Skeletal muscle cell (primary cell): ENCODE measurements at regions not wholly inside any gene's neighbourhood (a gene's known extent, or its start where the extent isn't known, plus 50 kb on each side); places are given as distances from the start of the nearest gene placed in this dataset.
"Not testable (repeated sequence)": the region's sequence is repeated elsewhere in the genome, so short reads cannot be mapped to it uniquely, and the experiment has no call there.

Experiments
- DNase-seq: peaks from one replicate; pipeline ENCODE4 v3.0.0-alpha.2; 2010; ENCODE audit warnings: low read depth
- H3K4me3 ChIP-seq: 2 replicates; pipeline ENCODE4 v1.5.1; 2011; ENCODE audit warnings: low read depth, mild to moderate bottlenecking, control low read depth, low read length, moderate library complexity

DNA sequence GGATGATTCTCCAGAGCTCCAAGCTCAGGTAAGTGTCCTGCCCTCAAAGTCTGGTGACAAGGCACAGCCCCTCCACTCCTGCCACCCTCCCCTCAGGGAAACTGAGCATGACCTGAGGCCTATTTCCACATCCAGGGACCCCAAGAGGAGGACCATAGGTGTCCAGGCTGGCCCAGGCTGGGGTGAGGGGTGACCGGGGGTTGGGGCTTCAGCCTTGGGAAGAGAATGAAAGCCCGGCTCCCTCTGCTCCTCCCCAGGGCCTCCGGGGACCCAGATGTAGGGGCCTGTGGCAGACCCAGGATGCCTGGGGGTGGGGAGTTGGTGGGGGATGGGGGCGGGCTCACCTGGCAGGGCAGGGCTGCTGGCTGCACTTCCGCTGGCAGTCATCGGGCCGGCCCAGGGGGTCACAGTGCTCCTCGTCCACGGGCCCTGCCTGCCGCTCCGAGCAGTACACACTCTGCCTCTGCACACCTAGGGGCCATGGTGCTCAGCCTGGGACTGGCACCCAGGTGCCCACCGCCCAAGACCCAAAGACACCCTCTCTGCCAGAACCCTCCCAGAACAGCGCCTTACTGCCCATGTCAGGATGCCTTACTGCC, 116.5 kb upstream of the AKAP13 start:
- DNase-seq, H3K4me3 ChIP-seq: not testable (repeated sequence)

GRCh38 chr15:85264614-85265190, 115.7 kb upstream of the AKAP13 start:
- H3K4me3 ChIP-seq, DNase-seq: not testable (repeated sequence)

DNA sequence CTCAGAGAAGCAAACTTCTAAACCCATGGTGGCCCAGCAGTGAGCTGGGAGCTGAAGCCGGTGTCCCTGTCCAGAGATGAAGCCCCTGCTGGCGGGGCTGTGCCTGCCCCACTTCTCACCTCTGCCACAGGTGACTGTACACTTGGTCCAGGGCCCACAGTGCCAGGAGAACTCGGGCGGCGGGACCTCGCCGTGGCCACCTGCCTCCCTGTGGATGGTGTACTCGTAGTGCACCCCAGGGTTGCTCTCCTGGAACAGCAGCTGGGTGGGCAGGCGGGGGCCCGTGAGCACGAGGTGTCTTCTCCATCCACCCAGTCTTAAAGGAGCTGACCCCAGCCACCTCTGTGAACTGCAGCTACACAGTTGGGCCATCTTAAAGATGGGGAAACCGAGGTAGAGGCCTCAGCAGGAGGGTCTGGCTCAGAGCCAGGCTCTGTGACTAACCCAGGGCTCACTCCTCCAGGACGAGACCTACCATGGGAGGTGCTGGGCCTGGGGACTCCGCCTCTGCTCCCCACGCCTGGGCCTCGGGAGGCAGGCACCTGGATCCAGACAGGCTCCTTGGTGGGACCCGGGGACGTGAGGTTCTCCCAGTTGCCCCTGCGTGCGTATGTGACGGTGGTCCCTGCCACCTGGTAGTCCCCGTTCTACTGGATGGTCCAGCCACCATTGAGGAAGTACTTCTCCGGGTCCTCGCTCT, 113.1 kb upstream of the AKAP13 start:
- not testable (repeated sequence) for H3K4me3 ChIP-seq, DNase-seq

DNA sequence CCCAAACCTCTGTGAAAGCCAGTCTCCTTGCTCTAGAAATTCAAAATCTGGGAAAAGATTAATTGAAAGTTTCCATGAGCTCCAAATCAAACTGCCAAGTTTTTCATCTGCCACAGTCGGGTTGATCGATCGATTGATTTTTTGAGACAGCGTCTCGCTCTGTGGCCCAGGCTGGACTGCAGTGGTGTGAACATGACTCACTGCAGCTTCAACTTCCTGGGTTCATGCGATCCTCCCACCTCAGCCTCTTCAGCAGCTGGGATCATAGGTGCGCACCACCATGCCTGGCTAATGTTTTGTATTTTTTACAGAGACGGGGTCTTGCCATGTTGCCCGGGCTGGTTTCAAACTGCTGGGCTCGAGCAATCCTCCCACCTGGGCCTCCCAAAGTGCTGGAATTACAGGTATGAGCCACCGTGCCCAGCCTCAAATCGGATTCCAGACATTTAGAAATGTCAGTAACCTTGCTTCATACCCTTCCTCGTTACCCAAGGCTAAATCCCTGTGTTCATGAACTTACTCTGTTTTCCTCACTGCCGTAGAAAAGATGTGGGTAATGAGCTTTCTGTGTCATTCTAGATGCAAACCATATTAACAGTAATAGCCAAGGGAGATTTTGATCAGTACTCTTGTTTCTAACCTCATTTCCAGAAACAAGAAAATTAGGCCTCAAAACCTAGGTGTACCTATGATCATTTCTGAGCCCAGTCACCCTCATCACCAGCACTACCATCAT, 105.9 kb upstream of the AKAP13 start:
- H3K4me3 ChIP-seq, result no peak overlapping the region
- no peak for DNase-seq

DNA sequence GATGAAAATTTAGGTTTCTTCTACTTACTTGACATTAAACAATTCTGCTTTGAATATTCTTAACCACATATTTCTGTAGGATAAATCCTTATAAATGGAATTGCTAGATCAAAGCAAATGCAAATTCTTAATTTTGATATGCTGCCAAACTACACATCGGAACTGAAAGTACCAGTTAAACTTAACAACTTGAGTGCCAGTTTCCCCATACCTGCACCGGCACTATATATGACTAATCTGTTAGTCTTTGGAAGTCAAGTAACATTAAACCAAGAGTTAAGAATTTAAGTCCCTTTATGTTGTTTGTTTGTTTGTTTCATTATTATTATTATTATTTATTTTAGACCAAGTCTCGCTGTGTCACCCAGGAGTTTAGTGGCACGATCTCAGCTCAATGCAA, 103.9 kb upstream of the AKAP13 start:
- no peak overlapping the region for H3K4me3 ChIP-seq
- DNase-seq, result no peak

DNA sequence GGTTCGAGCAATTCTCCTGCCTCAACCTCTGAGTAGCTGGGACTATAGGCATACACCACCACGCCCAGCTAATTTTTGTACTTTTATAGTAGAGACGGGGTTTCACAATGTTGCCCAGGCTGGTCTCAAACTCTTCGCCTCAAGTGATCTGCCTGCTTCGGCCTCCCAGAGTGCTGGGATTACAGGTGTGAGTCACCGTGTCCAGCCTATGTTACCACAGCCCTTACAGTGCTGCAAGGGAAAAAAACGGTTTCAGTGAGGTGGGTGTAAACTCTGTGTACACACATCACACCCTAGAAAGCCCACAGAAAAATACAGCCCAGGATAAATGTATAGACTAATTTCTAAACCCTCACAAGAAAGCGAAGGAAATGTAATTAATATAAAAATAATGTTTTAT, 103.5 kb upstream of the AKAP13 start:
- H3K4me3 ChIP-seq, result no peak overlapping the region
- DNase-seq, result no peak

DNA sequence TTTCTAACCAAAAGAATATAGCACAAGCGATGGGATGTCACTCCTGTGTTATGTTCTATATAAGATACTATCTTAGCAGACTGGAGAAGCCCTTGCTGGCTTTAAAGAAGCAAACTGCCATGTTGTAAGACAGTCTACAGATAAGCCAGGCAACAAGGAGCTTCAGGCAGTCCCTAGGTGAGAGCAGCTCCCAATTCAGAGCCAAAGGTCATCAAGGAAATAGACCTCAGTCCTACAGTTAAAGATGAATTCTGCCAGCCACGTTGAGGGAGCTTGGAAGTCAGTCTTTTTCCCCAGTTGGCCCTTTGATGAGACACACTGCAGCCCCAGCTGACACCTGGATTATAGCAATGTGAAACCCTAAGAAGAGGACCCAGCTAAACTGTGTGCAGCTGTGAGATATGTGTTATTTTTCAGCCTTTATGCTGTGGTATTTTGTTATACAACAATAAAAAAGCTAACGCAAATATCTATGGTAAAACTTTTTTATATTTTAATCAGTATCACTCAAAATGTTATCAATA, 102.5 kb upstream of the AKAP13 start:
- DNase-seq, result no peak
- H3K4me3 ChIP-seq, result no peak overlapping the region

- H3K4me3 ChIP-seq, result no peak overlapping the region
- DNase-seq, result no peak
Measured at GRCh38 chr15:85280203-85280602, 100.2 kb upstream of the AKAP13 start.

DNA sequence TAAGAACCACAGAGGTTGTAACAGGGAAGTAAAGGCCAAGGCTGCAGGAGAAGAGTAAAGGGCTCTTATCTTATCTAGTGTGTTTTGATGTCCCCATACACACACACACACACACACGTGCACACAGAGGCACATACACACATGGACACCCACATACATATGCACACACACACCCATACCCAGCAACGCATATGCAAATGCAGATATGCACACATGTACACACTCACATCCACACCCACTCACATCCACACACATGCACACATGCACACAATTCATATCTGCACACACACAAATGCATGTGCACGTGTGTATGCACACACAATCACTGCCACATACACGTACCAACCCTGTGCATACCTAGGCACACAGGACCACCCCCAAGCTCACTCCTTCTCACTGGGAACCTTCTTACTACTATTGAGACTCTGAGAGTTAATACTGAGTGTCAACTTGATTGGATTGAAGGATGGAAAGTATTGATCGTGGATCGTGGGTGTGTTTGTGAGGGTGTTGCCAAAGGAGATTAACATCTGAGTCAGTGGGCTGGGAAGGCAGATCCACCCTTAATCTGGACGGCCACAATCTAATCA, 99.0 kb upstream of the AKAP13 start:
- H3K4me3 ChIP-seq, result no peak overlapping the region
- DNase-seq, result no peak

GRCh38 chr15:85282504-85283115, 97.8 kb upstream of the AKAP13 start:
- DNase-seq, result peak; percentile 21
- H3K4me3 ChIP-seq, result no peak overlapping the region

DNA sequence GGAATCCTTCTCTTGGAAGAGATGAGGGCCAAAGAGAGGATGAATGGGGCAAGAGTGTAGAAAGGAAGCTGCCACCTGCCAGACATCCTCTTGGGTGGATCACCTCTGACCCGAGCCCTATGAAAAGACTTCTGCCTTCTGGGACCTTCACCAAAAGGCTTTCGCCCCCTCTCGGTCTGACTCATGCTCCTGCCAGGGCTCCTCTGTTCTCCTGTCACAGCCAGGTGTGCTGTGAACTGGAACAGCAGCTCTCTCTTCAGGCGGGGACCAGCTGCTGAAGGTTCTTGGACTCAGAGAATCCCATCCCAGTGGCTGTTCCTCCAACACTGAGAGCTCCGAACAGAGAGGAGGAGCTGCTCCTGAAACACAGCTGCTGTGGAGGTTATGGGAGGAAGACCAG, 96.6 kb upstream of the AKAP13 start:
- not testable (repeated sequence) for H3K4me3 ChIP-seq, DNase-seq

DNA sequence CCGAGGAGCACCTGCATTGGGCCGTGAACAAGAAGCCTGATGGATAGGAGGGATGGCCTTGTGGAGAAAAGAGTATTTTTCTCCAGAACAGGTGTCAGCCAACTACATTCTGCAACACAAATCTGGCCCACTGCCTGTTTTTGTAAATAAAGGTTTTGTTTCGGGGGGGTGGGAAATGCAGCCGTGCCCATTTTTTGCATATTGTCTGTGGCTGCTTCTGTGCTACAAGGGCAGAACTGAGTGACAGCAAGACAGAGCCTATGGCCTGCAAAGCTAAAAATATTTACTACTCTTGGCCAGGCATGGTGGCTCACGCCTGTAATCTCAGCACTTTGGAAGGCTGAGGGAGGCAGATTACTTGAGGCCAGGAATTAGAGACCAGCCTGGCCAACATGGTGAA, 95.9 kb upstream of the AKAP13 start:
- DNase-seq, result no peak
- H3K4me3 ChIP-seq, result no peak overlapping the region

- DNase-seq, result no peak
- H3K4me3 ChIP-seq, result no peak overlapping the region
Measured at GRCh38 chr15:85289677-85290365, 90.6 kb upstream of the AKAP13 start.

- DNase-seq, H3K4me3 ChIP-seq: not testable (repeated sequence)
Measured at GRCh38 chr15:85292583-85292982, 87.8 kb upstream of the AKAP13 start.

DNA sequence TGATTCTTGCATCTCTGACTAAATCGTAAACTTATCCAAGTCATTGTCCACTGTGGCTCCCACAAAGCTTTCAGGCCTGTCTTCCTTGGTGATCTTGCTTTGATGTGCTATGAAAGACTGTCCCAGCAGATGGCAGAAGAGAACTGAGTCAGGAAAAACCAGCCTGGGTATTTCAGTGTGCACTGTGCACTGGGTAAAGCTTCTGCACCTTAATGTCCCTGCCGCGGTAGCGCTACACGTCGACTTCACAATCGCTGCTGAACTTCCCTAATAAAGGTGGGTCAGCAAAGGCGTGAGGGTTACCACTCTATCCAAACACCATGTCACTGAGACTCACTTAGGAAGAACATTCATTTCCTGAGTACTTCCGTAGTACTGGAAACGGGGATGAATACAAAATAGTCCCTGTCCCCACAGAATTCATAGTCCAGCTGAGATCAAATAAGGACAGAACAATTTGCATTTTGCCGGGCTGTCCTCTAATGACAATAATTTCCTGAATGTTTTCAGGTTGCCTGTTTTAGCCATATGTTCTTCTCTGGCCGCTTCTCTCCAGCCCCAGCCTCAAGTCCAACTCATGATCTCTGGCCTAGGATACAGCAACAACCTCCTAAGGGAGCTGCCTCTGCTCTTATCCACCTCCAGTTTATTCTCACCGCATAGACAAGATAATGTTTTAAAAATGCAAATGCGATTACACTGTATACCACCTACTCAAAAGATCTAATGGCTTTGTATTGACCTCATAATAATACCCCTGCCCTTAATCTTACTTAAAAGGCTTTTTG, 83.6 kb upstream of the AKAP13 start:
- peak overlapping the region; percentile 25 for H3K4me3 ChIP-seq
- DNase-seq, result peak; percentile 36

- no peak for DNase-seq
- no peak overlapping the region for H3K4me3 ChIP-seq
Measured at GRCh38 chr15:85297537-85297936, 82.9 kb upstream of the AKAP13 start.

DNA sequence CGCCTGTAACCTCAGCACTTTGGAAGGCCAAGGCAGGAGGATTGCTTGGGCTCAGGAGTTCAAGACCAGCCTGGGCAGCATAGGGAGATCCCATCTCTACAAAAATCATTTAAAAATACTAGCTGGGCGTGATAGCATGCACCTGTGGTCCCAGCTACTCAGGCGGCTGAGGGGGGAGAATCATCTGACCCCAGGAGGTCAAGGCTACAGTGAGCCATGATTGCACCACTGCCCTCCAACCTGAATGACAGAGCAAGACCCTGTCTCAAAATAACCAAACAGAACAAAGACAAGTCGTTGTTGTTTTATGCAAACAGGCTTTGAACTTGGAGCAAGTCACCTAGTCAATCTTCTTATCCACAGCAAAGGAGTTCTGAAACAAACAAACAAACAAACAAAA, 82.0 kb upstream of the AKAP13 start:
- H3K4me3 ChIP-seq, result no peak overlapping the region
- DNase-seq, result no peak

- H3K4me3 ChIP-seq, result no peak overlapping the region
- no peak for DNase-seq
Measured at GRCh38 chr15:85298941-85299340, 81.5 kb upstream of the AKAP13 start.
